ENCODE measurements at regions not wholly inside any gene's neighbourhood (a gene's known extent, or its start where the extent isn't known, plus 50 kb on each side); places are given as distances from the start of the nearest gene placed in this dataset.

GRCh38 chr1:83718338-83718737 is 280.6 kb downstream of the TTLL7 start:
- no peak for DNase-seq

- DNase-seq, result no peak
These were observed 281.1 kb downstream of the TTLL7 start for GRCh38 chr1:83717785-83718184.

GRCh38 chr1:83716641-83717040 is 282.3 kb downstream of the TTLL7 start:
- no peak for DNase-seq

GRCh38 chr1:83715550-83715949 is 283.4 kb downstream of the TTLL7 start:
- DNase-seq, result no peak

GRCh38 chr1:83709662-83710061 is 289.3 kb downstream of the TTLL7 start:
- no peak for DNase-seq

- DNase-seq, result no peak
These were observed 292.5 kb downstream of the TTLL7 start for GRCh38 chr1:83706354-83706938.

GRCh38 chr1:83705091-83705490 is 293.8 kb downstream of the TTLL7 start:
- DNase-seq, result no peak

GRCh38 chr1:83704350-83704749 is 294.6 kb downstream of the TTLL7 start:
- DNase-seq, result no peak

GRCh38 chr1:83702356-83702755 is 296.6 kb downstream of the TTLL7 start:
- DNase-seq, result no peak

- DNase-seq, result no peak
These were observed 297.6 kb downstream of the TTLL7 start for GRCh38 chr1:83701355-83701754.

GRCh38 chr1:83698644-83699043 is 300.3 kb downstream of the TTLL7 start:
- no peak for DNase-seq

- no peak for DNase-seq
These were observed 301.0 kb downstream of the TTLL7 start for GRCh38 chr1:83697961-83698360.

GRCh38 chr1:83697220-83697619 is 301.7 kb downstream of the TTLL7 start:
- no peak for DNase-seq

- DNase-seq, result no peak
These were observed 304.5 kb downstream of the TTLL7 start for GRCh38 chr1:83694449-83694848.

GRCh38 chr1:83693427-83694126 is 305.4 kb downstream of the TTLL7 start:
- no peak for DNase-seq

GRCh38 chr1:83692524-83693381 is 306.2 kb downstream of the TTLL7 start:
- no peak for DNase-seq

- DNase-seq, result no peak
These were observed 306.9 kb downstream of the TTLL7 start for GRCh38 chr1:83691953-83692500.

- no peak for DNase-seq
These were observed 308.7 kb downstream of the TTLL7 start for GRCh38 chr1:83689921-83690868.

- no peak for DNase-seq
These were observed 316.8 kb downstream of the TTLL7 start for GRCh38 chr1:83682132-83682531.

- no peak for DNase-seq
These were observed 322.8 kb downstream of the TTLL7 start for GRCh38 chr1:83676106-83676505.

GRCh38 chr1:83673312-83673711 is 325.6 kb downstream of the TTLL7 start:
- DNase-seq, result no peak

- DNase-seq, result no peak
These were observed 327.3 kb downstream of the TTLL7 start for GRCh38 chr1:83671586-83671985.
